Cardiac septum (tissue), 1 donor: ENCODE measurements at regions not wholly inside any gene's neighbourhood (a gene's known extent, or its start where the extent isn't known, plus 50 kb on each side); places are given as distances from the start of the nearest gene placed in this dataset.
"Not testable (repeated sequence)": the region's sequence is repeated elsewhere in the genome, so short reads cannot be mapped to it uniquely, and the experiment has no call there.

Experiments
- DNase-seq: peaks from one replicate; pipeline ENCODE4 v3.0.0-alpha.2; 2020; ENCODE audit warnings: low spot score
- intact Hi-C: fragments of 100-400 bp; cut with DNase I; formaldehyde crosslinking; loops from one replicate; pipeline ENCODE4 v1.14.0; 2022
- donor health status: DM: no; HTN: no; CAD: no.

DNA sequence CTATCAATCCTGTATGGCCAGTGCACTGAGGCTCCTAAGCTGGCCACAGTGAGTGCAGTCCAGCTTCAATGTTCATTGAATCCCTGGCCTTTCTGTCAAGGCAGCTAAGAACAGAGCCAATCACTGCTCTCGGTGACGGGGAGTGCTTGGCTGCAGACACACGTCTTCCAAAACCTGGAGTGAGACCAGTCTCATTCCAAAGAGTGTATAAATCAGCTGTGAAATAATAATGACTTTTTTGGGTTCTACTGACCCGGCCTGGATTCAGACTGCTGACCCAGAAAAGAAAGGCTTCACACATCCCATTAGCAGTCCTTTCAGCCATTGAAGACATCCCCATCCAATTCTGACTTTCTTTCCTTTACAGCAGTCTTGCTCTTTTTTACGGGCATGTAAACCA is 665.5 kb downstream of the GBE1 start:
- no peak for DNase-seq
- intact Hi-C loops = no loop called here

DNA sequence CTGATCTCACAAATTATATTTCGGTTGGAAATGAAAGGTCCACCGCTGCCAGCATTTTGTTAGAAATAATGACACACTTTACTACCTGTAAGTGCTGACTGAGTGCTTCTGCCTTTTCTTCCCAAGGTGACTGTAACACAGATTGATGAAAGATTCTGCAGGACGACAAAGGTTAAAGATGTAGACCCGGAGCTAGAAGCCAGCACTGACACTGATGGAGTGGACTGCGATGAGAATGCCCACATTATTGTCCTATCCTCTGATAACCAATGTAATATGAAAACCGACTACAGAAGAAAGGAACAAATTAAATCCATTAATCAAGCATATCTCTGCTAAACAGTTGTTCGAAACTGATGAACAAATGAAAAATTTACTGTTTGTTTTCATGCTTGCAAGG is 666.5 kb downstream of the GBE1 start:
- no peak for DNase-seq
- intact Hi-C loops = no loop called here

DNA sequence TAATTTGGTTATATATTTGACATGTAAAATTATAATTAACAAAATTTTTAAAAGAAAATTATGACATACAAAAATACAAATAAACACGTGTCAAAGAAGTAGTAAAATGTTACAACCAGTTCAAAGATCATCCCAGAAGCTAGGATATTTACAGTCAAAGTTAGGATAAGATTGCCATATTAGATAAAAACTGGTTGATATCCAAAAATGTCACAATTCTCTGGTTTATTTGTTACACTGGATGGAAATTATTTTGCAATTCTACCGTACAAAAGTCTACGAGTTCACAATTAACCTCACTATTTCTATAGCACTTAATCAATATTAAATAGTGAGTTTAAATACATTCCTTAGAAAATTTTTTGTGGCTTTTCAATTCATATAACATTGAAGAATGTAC is 673.8 kb downstream of the GBE1 start:
- intact Hi-C loops = no loop called here
- DNase-seq = no peak

DNA sequence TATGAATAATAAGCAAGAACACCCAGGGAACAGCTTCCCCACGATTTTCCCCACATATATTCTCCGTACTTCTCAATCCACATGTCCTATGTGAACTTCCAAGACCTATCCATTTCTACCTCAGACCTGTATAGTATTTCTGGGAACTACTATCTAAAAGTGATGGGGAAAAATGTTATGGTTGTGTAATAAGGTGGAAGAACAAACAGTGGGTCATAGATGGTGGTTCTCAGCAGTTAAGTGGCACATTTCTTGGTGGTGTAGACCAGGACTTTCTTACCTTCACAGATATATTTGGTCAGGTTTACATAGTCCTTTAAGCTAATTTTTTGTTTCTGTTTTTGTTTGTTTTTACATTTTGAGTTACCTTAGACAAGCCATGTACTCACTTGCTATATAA is 675.1 kb downstream of the GBE1 start:
- DNase-seq = no peak
- intact Hi-C loops = no loop called here

DNA sequence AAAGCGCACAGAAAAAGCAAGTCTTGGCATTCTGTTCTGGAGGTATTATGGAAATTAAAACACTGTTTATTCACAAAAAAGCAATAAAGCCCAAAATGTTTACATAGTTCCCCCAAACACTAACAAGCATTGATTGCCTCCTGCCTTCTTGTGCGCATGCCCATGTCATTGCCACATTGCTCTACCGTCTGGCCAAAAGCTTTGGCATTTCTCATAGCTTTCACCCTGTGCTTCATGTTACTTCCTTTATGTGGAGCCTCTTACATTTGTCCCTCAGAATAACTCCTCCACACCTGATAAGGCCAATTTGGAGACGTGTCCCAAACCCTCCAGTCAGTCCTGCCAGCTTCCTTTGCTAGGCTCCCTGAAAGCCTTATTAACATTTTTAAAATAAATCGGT is 680.8 kb downstream of the GBE1 start:
- DNase-seq = no peak
- intact Hi-C loops = no loop called here

DNA sequence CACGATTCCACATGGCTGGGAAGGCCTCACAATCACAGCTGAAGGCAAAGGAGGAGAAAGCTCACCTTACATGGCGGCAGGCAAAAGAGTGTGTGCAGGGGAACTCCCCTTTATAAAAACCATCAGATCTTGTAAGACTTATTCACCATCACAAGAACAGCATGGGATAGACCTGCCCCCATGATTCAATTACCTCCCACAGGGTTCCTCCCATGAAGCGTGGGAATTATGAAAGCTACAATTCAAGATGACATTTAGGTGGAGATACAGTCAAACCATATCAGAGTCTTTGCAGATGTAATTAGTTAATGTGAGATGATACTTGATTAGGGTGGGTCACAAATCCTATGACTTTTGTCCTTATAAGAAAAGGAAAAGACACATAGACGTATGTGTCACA is 688.9 kb downstream of the GBE1 start:
- intact Hi-C loops = no loop called here
- DNase-seq = no peak

DNA sequence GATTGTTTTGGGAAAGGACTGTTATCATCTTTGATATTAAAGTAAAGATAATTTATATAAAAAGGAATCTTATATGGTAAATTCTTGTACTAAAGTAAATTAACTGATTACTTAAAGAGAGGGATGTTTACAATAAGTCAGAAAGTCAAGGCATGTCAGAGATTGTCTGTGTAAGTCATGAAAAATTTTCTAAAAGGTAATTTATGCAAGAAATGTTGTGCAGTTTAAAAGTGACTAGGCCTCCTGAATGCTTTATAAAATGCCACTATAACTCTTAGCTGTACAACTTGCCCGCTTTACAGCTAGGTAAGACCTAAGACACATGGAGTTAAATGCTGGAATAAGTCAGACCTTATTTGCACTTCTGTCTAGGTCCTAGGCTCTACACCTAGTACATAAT is 692.9 kb downstream of the GBE1 start:
- no peak for DNase-seq
- intact Hi-C loops = no loop called here

DNA sequence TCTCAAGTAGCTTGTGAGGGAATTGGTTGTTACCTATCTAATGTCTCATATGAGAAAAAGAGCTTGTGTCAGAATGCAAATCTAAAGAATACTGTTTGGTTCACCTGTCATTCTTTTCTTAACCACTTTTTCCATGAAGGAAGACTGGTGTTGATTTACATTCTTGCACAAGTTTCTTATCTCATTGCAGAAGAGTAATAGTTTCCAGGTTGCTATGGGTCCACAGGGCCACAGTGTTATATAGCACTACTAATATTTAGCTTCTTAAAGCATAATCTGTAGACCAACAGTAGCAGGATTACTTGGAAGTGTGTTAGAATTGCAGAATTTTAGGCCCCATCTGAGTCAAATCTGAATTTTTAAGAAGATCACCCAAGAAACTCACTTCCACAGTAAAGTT is 697.5 kb downstream of the GBE1 start:
- DNase-seq = no peak
- intact Hi-C loops = no loop called here

DNA sequence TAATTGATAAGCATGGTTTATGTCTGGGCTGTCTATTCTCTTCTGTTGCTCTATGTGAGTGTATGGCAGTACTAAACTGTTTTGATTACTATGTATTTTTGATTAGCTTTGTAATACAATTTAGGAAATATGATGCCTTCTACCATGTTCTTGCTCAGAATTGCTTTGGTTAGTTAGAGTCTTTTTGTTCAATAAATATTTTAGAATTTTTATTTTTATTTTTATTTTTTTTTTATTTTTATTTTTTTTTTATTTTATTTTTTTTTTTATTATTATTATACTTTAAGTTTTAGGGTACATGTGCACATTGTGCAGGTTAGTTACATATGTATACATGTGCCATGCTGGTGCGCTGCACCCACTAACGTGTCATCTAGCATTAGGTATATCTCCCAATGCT is 710.3 kb downstream of the GBE1 start:
- intact Hi-C loops, DNase-seq: not testable (repeated sequence)

DNA sequence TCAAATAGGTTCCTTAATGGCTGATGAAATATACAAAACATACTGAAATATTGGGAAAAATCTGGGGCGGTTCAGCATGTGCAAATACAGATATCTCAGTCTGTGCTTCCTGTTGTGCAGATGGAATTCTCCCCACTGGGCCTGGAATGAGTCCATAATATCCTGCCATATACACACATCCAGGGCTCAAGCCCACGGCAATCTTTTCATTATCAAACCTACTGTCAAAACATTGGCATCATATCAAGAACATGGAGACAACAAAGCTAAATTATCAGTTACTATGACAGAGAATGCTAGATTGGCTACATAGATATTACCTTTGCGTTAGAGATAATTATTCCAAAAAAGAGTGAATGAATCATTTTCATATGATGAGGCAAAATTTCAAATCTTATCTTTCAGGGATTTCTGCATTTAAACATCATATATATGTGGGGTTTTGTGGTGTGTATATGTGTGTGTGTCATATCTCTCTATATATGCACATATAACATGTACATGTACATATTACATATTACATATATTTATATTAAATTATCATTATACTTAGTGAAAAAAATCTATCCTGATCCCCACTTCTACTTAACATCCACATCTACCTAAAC is 713.3 kb downstream of the GBE1 start:
- intact Hi-C loops = no loop called here
- DNase-seq = no peak

DNA sequence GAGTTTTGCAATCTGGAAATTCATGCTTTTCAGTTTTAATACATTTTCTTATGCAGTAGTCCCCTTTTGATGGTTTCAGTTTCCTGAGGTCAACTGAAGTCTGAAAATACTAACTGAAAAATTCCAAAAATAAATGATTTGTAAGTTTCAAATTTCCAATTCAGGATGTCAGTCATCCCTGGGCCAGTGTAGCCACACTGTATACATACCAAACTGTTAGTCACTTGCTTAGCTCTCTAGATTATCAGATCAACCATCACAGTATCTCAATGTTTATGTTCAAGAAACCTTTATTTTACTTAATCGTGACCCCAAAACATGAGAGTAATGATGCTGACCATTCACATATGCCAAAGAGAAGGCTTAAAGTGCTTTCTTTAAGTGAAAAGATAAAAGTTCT is 715.5 kb downstream of the GBE1 start:
- intact Hi-C loops = no loop called here
- no peak for DNase-seq

DNA sequence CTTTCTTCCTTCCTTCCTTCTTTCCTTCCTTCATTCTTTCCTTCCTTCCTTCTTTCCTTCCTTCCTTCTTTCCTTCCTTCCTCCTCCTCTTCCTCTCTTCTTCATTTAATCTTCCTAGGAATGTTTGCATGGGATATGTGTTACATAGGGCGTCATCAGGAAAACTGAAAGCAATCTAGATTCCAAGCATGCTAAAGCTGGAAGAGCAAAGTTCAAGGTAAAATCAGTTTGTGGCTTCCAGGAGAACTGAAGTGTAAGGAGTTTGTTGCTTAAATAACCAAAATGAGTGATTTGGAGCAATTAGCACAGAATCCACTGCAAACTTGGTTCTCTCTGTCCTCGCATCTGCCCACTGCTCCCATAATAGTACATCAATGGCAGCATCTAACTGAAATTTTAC is 716.2 kb downstream of the GBE1 start:
- intact Hi-C loops = no loop called here
- no peak for DNase-seq

DNA sequence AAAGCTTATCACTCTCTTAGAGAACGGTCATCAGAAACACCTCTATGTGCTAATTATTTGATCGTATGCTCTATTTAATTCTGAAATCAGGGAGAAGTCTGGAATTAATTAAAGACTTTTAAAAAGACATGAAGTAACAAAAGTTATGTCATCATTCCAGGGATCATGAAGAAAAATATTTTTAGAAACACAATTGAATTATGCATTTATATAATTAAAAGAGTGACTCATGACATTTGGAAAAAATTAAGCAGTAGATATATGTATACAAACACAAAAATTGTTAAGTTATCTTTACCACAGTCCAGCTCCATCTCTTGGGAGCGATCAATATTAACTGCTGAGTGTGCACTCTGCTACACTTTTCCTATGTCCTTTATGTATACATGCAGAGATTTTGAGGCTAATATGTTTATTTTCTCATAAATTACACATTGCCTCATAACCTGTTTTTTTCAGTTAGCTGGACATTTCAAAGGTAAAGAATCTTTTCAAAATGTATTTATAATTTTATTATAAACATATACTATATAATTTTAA is 717.7 kb downstream of the GBE1 start:
- no peak for DNase-seq

DNA sequence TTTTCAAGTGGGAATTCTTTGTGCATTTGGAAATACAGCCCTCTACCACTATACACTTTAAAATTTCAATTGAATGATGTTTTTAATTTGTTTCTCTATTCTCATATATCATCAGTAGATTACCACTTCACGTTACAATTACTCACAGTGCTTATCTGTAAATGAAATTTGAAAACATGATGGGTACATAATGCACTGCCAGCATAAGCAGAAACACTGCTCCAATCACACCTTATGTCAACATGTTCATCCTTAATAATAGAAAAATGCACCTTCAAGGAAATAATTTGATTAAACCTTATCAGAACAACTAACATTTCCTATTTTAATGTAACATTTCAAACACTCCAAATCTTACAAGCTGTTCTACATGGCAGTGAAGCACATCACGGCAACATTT is 718.4 kb downstream of the GBE1 start:
- intact Hi-C loops = no loop called here

More for the DNA sequence above, 717.7 kb downstream of the GBE1 start:
- intact Hi-C loops = no loop called here

DNA sequence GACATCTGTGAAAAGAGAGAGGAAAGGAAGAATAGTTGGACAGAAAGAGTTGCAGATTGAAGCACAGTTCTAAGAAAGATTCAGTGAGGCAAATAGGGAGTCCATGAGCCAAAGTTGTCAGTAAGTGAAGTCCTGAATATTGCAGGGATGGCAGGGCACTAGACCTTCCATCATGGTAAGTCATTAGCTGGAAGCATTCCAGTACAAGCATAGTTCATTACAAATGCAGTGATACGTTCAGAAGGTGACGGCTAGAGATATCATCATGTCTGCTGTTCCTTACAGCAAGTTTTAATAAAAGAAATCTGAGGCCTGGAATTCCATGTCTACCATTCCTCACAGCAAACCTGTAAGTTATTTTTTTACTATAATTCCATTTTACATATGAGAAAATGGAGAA is 720.1 kb downstream of the GBE1 start:
- intact Hi-C loops = no loop called here
- no peak for DNase-seq

More for the DNA sequence above, 718.4 kb downstream of the GBE1 start:
- DNase-seq = no peak

DNA sequence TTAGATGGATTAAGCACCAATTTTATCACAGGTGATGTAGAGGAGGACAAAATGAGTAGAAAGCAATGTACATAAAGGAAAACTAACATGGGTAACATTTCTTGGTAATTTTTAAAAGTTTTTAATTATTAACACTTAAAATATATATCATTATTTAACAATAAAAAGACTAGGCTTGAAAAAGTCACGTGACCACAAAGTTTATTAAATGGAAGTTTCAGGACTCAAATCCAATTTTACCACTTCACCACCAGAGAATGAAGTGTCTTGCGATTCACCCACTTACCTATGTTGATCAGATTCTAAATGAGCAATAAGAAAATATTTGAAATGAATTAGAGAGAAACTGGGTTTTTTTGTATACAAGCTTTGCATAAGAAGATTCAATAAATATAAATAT is 721.3 kb downstream of the GBE1 start:
- DNase-seq = no peak
- intact Hi-C loops = no loop called here

DNA sequence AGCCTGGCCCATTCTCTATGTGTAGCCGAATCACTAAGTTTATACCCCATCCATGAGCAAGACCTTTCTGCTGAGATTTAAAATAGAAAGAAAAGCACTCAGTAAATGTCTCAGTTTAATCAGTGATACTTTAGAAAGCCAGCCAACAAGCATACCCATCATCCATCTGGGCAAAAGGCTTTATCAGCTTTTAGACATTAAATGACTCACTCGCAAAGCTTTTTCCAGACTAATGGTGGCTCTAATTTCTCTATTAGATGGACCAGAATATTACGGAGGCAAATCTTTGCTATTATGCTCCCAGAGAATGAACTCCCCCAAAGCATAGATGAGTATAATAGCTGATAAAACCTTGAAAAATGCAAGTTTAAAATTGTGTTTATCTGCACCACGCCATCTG is 727.8 kb downstream of the GBE1 start:
- DNase-seq = no peak
- intact Hi-C loops = no loop called here

DNA sequence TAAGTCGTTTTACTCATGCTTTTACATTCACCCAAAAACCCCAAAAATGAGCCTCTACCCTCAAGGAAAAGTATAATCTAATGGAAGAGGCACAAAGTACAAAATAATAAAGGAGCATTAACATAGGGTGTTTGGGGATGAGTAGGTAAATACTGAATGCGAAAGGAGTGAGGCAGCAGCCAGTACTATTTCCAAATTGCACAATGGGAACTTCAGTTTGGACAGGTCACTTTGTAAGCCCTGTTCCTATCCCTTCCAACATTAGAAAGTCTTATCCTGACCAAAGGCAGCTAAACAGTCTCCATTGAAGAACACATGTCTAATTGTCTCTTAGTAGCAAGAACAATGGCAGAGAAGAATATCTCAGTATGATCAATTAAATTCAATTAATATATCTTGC is 728.3 kb downstream of the GBE1 start:
- intact Hi-C loops = no loop called here
- DNase-seq = no peak

DNA sequence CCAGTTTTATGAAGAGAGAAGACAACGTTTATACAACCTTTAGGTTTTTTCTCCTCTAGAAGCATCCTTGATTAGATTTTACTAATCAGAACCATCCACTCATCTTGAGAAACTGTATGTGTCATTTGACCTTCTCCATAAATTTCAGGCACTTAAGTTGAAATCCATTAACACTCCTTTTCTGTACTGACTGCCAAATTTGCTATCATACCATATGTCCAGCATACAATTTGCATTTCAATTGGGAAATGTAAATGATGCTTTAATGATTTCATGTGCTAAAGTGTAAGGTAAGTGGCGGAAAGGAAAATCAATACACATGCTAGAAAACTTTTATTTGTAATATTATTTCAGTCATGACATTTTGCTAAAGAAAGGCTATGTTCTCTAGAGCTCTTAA is 731.6 kb downstream of the GBE1 start:
- DNase-seq = no peak
- intact Hi-C loops = no loop called here

DNA sequence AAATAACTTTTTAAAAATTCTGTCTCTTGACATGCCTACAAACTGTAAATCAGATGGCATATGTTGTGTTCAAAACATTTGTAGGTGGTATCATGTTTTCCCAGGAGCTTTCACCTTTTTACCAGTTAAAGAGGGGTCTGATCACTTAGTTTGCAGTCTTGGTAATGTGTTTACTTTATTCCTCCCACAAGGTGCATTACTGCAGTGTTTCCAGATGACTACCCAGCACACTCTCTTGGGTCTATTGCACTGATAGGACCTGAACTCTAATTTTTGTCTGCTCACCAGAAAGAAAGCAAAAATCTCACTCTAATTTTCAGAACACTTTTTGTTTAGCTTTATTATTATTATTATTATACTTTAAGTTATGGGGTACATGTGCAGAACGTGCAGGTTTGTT is 734.1 kb downstream of the GBE1 start:
- DNase-seq = no peak
- intact Hi-C loops = no loop called here

DNA sequence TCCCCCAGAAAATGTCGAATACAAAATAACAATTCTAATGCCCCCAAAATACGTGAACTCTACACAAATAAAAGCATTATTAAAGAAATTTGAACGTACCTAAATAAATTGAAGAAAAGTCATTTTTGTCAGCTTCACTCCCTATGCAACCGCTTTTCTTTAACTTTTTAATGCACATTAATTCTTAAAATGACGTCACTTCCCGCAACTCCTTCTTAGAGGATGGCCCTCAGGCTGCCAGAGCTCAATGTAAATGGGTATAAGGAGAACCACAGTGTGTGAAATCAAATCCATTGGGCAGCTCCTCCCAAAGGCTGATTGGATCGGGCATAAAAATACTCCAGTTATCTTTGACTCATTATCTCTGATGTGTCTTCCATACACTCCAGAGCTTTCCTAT is 736.9 kb downstream of the GBE1 start:
- intact Hi-C loops = no loop called here
- DNase-seq = no peak

DNA sequence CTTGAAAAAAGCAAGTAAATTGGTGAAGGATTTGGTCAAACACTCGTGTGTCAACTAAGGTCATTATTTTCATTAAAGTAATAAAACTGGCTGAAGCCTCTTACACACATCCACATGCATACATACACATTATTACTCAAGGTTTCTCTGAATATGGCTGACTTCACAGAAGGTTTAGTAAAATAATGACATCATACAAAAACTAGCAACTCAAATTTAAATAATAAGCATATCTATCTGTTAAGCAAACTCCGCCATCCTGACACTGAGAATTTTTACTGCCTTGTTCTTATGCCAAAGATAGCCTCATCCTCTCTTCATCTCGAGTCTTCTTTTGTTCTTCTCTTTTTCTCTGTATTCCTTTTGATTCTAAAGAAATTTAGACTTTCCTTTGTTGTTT is 739.1 kb downstream of the GBE1 start:
- DNase-seq = no peak
- intact Hi-C loops = no loop called here
